ENCODE measurements at regions not wholly inside any gene's neighbourhood (a gene's known extent, or its start where the extent isn't known, plus 50 kb on each side); places are given as distances from the start of the nearest gene placed in this dataset.
"Not testable (repeated sequence)": the region's sequence is repeated elsewhere in the genome, so short reads cannot be mapped to it uniquely, and the experiment has no call there.

DNA sequence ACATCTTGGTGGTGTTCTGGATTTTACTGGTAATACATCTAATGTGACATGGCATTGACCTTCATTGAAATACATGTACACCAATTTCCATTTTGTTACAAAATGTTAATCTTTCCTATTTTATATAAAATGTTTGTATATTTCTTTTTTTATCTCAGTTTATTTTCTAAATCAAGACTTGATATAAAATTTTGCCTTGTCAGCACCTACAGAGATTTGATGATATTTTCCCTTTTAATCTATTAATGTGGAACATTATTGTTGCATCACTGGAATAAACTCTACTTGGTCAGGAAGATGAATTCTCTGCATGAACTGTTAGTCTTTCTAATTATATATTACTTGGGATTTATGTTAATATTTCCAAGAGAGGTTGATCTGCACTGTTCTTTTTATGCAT lies 294.0 kb upstream of the ETAA1 start:
- no peak overlapping the region for H3K4me3 ChIP-seq
- H3K27ac ChIP-seq = no peak overlapping the region
- no peaks in the 10 kb centered on the region for H3K36me3 ChIP-seq
- no peak for DNase-seq (ENCODE audit: low read depth in 1 of 2, low spot score in 1 of 2)
- TF ChIP-seq, protein P1, sequence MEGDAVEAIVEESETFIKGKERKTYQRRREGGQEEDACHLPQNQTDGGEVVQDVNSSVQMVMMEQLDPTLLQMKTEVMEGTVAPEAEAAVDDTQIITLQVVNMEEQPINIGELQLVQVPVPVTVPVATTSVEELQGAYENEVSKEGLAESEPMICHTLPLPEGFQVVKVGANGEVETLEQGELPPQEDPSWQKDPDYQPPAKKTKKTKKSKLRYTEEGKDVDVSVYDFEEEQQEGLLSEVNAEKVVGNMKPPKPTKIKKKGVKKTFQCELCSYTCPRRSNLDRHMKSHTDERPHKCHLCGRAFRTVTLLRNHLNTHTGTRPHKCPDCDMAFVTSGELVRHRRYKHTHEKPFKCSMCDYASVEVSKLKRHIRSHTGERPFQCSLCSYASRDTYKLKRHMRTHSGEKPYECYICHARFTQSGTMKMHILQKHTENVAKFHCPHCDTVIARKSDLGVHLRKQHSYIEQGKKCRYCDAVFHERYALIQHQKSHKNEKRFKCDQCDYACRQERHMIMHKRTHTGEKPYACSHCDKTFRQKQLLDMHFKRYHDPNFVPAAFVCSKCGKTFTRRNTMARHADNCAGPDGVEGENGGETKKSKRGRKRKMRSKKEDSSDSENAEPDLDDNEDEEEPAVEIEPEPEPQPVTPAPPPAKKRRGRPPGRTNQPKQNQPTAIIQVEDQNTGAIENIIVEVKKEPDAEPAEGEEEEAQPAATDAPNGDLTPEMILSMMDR (IDR thresholded peaks at IDR 0.05; ENCODE audit: low read depth, low read length) = no peak
- no peaks in the 10 kb centered on the region for H3K4me1 ChIP-seq (ENCODE audit: low read depth)
- H3K9me3 ChIP-seq (ENCODE audit: low read depth) = no peaks in the 10 kb centered on the region
- no peaks in the 10 kb centered on the region for H3K27me3 ChIP-seq

- no peaks in the 10 kb centered on the region for H3K27me3 ChIP-seq
- no peaks in the 10 kb centered on the region for H3K9me3 ChIP-seq (ENCODE audit: low read depth)
- no peak overlapping the region for H3K27ac ChIP-seq
- no peaks in the 10 kb centered on the region for H3K4me1 ChIP-seq (ENCODE audit: low read depth)
- DNase-seq (ENCODE audit: low read depth in 1 of 2, low spot score in 1 of 2) = no peak
- H3K36me3 ChIP-seq = no peaks in the 10 kb centered on the region
- TF ChIP-seq, protein P1 (IDR thresholded peaks at IDR 0.05; ENCODE audit: low read depth, low read length) = no peak
- no peak overlapping the region for H3K4me3 ChIP-seq
Measured at GRCh38 chr2:67108231-67108630, 288.9 kb upstream of the ETAA1 start.

- Histone ChIP-seq H3K4me3 (no peak overlapping the region), H3K27me3 (no peaks in the 10 kb centered on the region), H3K9me3 (ENCODE audit: low read depth) (no peaks in the 10 kb centered on the region), H3K36me3 (no peaks in the 10 kb centered on the region), H3K27ac (no peak overlapping the region), H3K4me1 (ENCODE audit: low read depth) (no peaks in the 10 kb centered on the region)
- no peak for DNase-seq (ENCODE audit: low read depth in 1 of 2, low spot score in 1 of 2)
- TF ChIP-seq, protein P1 (IDR thresholded peaks at IDR 0.05; ENCODE audit: low read depth, low read length) = no peak
Measured at GRCh38 chr2:67124531-67124930, 272.6 kb upstream of the ETAA1 start.

DNA sequence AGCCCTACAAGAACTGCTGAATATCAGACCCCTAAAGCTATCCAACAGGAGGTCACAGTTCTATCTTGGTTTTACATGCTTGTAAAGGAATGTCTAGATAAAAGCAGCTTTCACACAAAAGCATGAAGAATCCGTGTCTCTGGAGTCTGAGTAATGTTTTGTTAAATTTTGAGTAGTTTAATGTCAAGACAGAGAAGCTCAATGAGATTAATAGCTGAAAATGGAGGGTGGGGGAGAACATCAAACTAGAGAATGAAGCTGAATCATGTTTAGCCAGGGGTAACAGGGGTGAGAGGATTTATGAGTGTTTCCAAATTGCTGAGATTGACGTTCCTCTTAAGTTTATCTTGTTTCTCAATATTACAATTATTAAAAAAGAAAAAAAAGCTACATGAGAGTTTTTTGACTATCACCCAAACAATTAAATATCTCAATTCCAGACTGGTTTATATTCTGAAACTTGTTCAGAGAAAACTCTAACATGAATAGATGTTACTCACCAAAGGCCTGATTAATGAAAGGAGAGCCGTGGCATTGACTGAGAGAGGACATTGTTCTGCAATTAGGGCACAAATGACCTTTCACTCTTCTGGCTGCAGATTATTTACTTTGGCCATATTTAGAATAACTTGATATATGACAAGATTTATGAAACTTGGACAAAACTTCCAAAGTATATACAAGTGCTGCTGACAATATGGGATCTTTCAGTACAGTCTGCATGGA lies 266.4 kb upstream of the ETAA1 start:
- Histone ChIP-seq H3K27me3 (no peaks in the 10 kb centered on the region), H3K36me3 (no peaks in the 10 kb centered on the region), H3K27ac (no peak overlapping the region), H3K9me3 (ENCODE audit: low read depth) (no peaks in the 10 kb centered on the region), H3K4me3 (no peak overlapping the region), H3K4me1 (ENCODE audit: low read depth) (no peaks in the 10 kb centered on the region)
- DNase-seq (ENCODE audit: low read depth in 1 of 2, low spot score in 1 of 2) = peak in 1 of 2 donors; percentile 43
- TF ChIP-seq, protein P1 (IDR thresholded peaks at IDR 0.05; ENCODE audit: low read depth, low read length) = no peak

GRCh38 chr2:67131257-67131609 lies 265.9 kb upstream of the ETAA1 start:
- Histone ChIP-seq H3K27ac (no peak overlapping the region), H3K9me3 (ENCODE audit: low read depth) (no peaks in the 10 kb centered on the region), H3K4me3 (no peak overlapping the region), H3K36me3 (no peaks in the 10 kb centered on the region), H3K27me3 (no peaks in the 10 kb centered on the region), H3K4me1 (ENCODE audit: low read depth) (no peaks in the 10 kb centered on the region)
- TF ChIP-seq, protein P1 (IDR thresholded peaks at IDR 0.05; ENCODE audit: low read depth, low read length) = no peak
- no peak for DNase-seq (ENCODE audit: low read depth in 1 of 2, low spot score in 1 of 2)

- not testable (repeated sequence) for H3K36me3 ChIP-seq; DNase-seq (ENCODE audit: low read depth in 1 of 2, low spot score in 1 of 2); H3K27ac ChIP-seq; H3K27me3 ChIP-seq; H3K4me3 ChIP-seq; H3K4me1 ChIP-seq (ENCODE audit: low read depth); H3K9me3 ChIP-seq (ENCODE audit: low read depth)
Measured at GRCh38 chr2:67132441-67132940, 264.6 kb upstream of the ETAA1 start.

Data from cardiac muscle cell (in vitro differentiated cells and primary cell).